ENCODE measurements at regions not wholly inside any gene's neighbourhood (a gene's known extent, or its start where the extent isn't known, plus 50 kb on each side); places are given as distances from the start of the nearest gene placed in this dataset.

- Histone ChIP-seq H3K27ac (no peak overlapping the region), H3K4me3 (no peak overlapping the region), H3K4me1 (no peaks in the 10 kb centered on the region), H3K9me3 (no peaks in the 10 kb centered on the region), H3K36me3 (no peaks in the 10 kb centered on the region), H3K27me3 (no peaks in the 10 kb centered on the region)
- no peak for DNase-seq (ENCODE audit: low spot score in 2 of 2)
- TF ChIP-seq CTCF (IDR thresholded peaks at IDR 0.05): no peak
- intact Hi-C loops (cut with DNase I): no loop called here
These were observed 505.7 kb downstream of the CMPK2 start for GRCh38 chr2:6359964-6360363.

GRCh38 chr2:6362671-6363450, 502.8 kb downstream of the CMPK2 start:
- no peaks in the 10 kb centered on the region for H3K36me3 ChIP-seq
- no peaks in the 10 kb centered on the region for H3K27me3 ChIP-seq
- no peaks in the 10 kb centered on the region for H3K4me1 ChIP-seq
- intact Hi-C loops (cut with DNase I): no loop called here
- no peak overlapping the region for H3K4me3 ChIP-seq
- no peak overlapping the region for H3K27ac ChIP-seq
- no peaks in the 10 kb centered on the region for H3K9me3 ChIP-seq
- DNase-seq (ENCODE audit: low spot score in 2 of 2): no peak
- no peak for TF ChIP-seq CTCF (IDR thresholded peaks at IDR 0.05)

- no peak overlapping the region for H3K4me3 ChIP-seq
- no peak for DNase-seq (ENCODE audit: low spot score in 2 of 2)
- no peaks in the 10 kb centered on the region for H3K27me3 ChIP-seq
- intact Hi-C loops (cut with DNase I): no loop called here
- H3K36me3 ChIP-seq: no peaks in the 10 kb centered on the region
- H3K4me1 ChIP-seq: no peaks in the 10 kb centered on the region
- no peak overlapping the region for H3K27ac ChIP-seq
- H3K9me3 ChIP-seq: no peaks in the 10 kb centered on the region
- TF ChIP-seq CTCF (IDR thresholded peaks at IDR 0.05): no peak
These were observed 497.4 kb downstream of the CMPK2 start for GRCh38 chr2:6368281-6368680.

GRCh38 chr2:6369266-6369665, 496.4 kb downstream of the CMPK2 start:
- Histone ChIP-seq H3K4me3 (no peak overlapping the region), H3K27me3 (no peaks in the 10 kb centered on the region), H3K36me3 (no peaks in the 10 kb centered on the region), H3K27ac (no peak overlapping the region), H3K4me1 (no peaks in the 10 kb centered on the region), H3K9me3 (no peaks in the 10 kb centered on the region)
- DNase-seq (ENCODE audit: low spot score in 2 of 2): no peak
- TF ChIP-seq CTCF (IDR thresholded peaks at IDR 0.05): no peak
- intact Hi-C loops (cut with DNase I): no loop called here

- H3K27ac ChIP-seq: no peak overlapping the region
- H3K4me3 ChIP-seq: no peak overlapping the region
- no peaks in the 10 kb centered on the region for H3K27me3 ChIP-seq
- no peak for DNase-seq (ENCODE audit: low spot score in 2 of 2)
- H3K9me3 ChIP-seq: no peaks in the 10 kb centered on the region
- TF ChIP-seq CTCF (IDR thresholded peaks at IDR 0.05): no peak
- intact Hi-C loops (cut with DNase I): no loop called here
- H3K36me3 ChIP-seq: no peaks in the 10 kb centered on the region
- H3K4me1 ChIP-seq: no peaks in the 10 kb centered on the region
These were observed 494.8 kb downstream of the CMPK2 start for GRCh38 chr2:6370753-6371551.
